Cardiac muscle cell (in vitro differentiated cells and primary cell): ENCODE measurements at regions not wholly inside any gene's neighbourhood (a gene's known extent, or its start where the extent isn't known, plus 50 kb on each side); places are given as distances from the start of the nearest gene placed in this dataset.
"Not testable (repeated sequence)": the region's sequence is repeated elsewhere in the genome, so short reads cannot be mapped to it uniquely, and the experiment has no call there.

Source experiments
- DNase-seq, 2 donors: peaks; one replicate each; pipeline versions ENCODE4 v3.0.0 to v3.0.0-alpha.2; 2010 to 2017; ENCODE audit warnings: low read depth in 1 of 2, low spot score in 1 of 2
- H3K27ac ChIP-seq: fragments of 200-600 bp; sonication (generic); 2 replicates; pipeline ENCODE4 v1.5.1; 2016
- H3K27me3 ChIP-seq: fragments of 200-600 bp; sonication (generic); 2 replicates; pipeline ENCODE4 v1.6.0; 2016; ENCODE audit warnings: control low read depth
- H3K36me3 ChIP-seq: fragments of 200-600 bp; sonication (generic); 2 replicates; pipeline ENCODE4 v1.5.1; 2016; ENCODE audit warnings: control low read depth
- H3K4me1 ChIP-seq: fragments of 200-600 bp; sonication (generic); 2 replicates; pipeline ENCODE4 v1.8.1; 2017; ENCODE audit warnings: low read depth, mild to moderate bottlenecking, mixed run types
- H3K4me3 ChIP-seq: fragments of 200-600 bp; sonication (generic); 2 replicates; pipeline ENCODE4 v1.5.1; 2016; ENCODE audit warnings: mild to moderate bottlenecking
- H3K9me3 ChIP-seq: fragments of 200-600 bp; sonication (generic); 2 replicates; pipeline ENCODE4 v1.5.1; 2017; ENCODE audit warnings: low read depth, mild to moderate bottlenecking, control low read depth
- CTCF ChIP-seq: IDR thresholded peaks from 2 replicates; pipeline ENCODE4 v1.5.1; 2012; ENCODE audit warnings: low read depth, mild to moderate bottlenecking, low read length

DNA sequence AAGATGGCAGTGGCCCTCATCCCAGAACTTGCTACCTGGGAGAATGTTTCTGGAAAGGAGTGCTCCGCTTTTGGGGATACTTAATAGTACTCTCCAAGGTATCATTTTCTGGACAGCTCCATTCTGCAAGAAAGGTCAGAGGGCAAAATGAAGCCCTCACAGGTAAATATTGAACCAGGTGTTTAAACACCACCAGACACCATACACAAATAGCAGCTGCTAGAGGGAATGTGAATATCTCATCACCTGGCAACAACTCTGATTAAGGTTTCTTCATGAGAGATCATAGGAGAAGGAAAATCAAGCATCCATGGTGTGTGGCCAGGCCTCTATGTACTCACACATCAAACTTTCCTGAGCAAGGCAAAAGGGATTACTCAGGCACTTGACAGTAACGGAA, 226.1 kb upstream of the FAT3 start:
- Histone ChIP-seq H3K27me3 (no peaks in the 10 kb centered on the region), H3K4me3 (no peak overlapping the region), H3K27ac (no peak overlapping the region), H3K36me3 (no peaks in the 10 kb centered on the region), H3K9me3 (no peaks in the 10 kb centered on the region), H3K4me1 (no peaks in the 10 kb centered on the region)
- TF ChIP-seq CTCF: no peak
- DNase-seq: no peak

- DNase-seq: no peak
- H3K4me3 ChIP-seq: no peak overlapping the region
- H3K36me3 ChIP-seq: no peaks in the 10 kb centered on the region
- H3K27ac ChIP-seq: no peak overlapping the region
- TF ChIP-seq CTCF: no peak
- no peaks in the 10 kb centered on the region for H3K9me3 ChIP-seq
- H3K27me3 ChIP-seq: no peaks in the 10 kb centered on the region
- H3K4me1 ChIP-seq: no peaks in the 10 kb centered on the region
Measured at GRCh38 chr11:91997226-91997625, 227.4 kb upstream of the FAT3 start.

DNA sequence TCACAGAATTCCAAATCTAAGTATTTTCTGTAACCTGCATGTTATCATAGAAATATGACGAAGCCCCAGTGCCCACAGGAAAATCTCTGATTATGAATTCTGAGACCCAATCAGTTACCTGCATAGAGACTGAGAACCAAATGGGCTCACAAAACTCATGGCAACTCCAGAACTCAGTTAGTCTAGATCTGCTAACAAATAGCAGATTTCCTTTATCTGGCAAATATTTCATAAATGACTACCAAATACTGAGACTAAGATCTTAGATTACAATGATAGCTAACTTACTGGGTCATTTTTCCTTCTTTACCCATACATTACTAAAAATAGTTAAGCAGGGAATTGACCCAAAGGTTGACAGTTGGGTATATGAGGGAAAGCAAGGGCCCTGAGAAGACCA, 228.1 kb upstream of the FAT3 start:
- Histone ChIP-seq H3K27ac (no peak overlapping the region), H3K4me3 (no peak overlapping the region), H3K27me3 (no peaks in the 10 kb centered on the region), H3K4me1 (no peaks in the 10 kb centered on the region), H3K36me3 (no peaks in the 10 kb centered on the region), H3K9me3 (no peaks in the 10 kb centered on the region)
- no peak for TF ChIP-seq CTCF
- no peak for DNase-seq

GRCh38 chr11:91988443-91988842, 236.2 kb upstream of the FAT3 start:
- H3K4me1 ChIP-seq: not testable (repeated sequence)

GRCh38 chr11:91986218-91986617, 238.4 kb upstream of the FAT3 start:
- no peaks in the 10 kb centered on the region for H3K27me3 ChIP-seq
- no peak for DNase-seq
- no peaks in the 10 kb centered on the region for H3K4me1 ChIP-seq
- no peaks in the 10 kb centered on the region for H3K9me3 ChIP-seq
- no peak overlapping the region for H3K4me3 ChIP-seq
- no peak for TF ChIP-seq CTCF
- H3K36me3 ChIP-seq: no peaks in the 10 kb centered on the region
- no peak overlapping the region for H3K27ac ChIP-seq

More at GRCh38 chr11:91988443-91988842, 236.2 kb upstream of the FAT3 start:
- H3K9me3 ChIP-seq, H3K27me3 ChIP-seq, H3K36me3 ChIP-seq, H3K27ac ChIP-seq, H3K4me3 ChIP-seq, DNase-seq: not testable (repeated sequence)

- no peak for DNase-seq
- Histone ChIP-seq H3K36me3 (no peaks in the 10 kb centered on the region), H3K27me3 (no peaks in the 10 kb centered on the region), H3K4me3 (no peak overlapping the region), H3K9me3 (no peaks in the 10 kb centered on the region), H3K4me1 (no peaks in the 10 kb centered on the region), H3K27ac (no peak overlapping the region)
- TF ChIP-seq CTCF: no peak
Measured at GRCh38 chr11:91984033-91984584, 240.5 kb upstream of the FAT3 start.
